ENCODE measurements at regions not wholly inside any gene's neighbourhood (a gene's known extent, or its start where the extent isn't known, plus 50 kb on each side); places are given as distances from the start of the nearest gene placed in this dataset.

DNA sequence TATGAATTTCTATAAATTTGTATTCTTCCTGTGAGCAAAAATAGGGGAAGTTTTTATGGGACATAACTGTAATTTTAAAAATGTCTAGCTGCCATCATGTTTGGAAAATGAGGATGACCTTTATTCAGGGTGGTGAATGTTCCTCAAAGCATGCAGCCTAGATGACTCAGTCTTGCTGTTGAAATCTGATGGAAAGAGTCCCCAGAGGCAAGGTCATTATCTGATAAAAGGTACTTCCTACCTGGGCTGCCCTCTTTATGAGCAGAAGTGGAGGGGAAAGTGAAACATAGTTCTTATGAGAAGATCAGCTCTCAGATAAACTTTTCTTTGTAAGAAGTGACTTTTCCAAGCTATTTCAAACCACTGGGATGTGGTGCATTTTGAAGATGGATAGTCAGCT, 1144.7 kb upstream of the PIK3C3 start:
- DNase-seq (no peak), ATAC-seq (no peak)
- no peak overlapping the region for H3K4me3 Mint-ChIP-seq
- no peaks in the 10 kb centered on the region for H3K36me3 Mint-ChIP-seq (ENCODE audit: low read depth)
- ChIA-PET CTCF (no interaction called here), POLR2A (no interaction called here)
- H3K9me3 Mint-ChIP-seq (ENCODE audit: insufficient read depth), result no peaks in the 10 kb centered on the region
- H3K4me1 Mint-ChIP-seq (ENCODE audit: low read depth), result no peaks in the 10 kb centered on the region
- H3K27ac Mint-ChIP-seq, result no peak overlapping the region
- no peaks in the 10 kb centered on the region for H3K27me3 Mint-ChIP-seq (ENCODE audit: low read depth)

DNA sequence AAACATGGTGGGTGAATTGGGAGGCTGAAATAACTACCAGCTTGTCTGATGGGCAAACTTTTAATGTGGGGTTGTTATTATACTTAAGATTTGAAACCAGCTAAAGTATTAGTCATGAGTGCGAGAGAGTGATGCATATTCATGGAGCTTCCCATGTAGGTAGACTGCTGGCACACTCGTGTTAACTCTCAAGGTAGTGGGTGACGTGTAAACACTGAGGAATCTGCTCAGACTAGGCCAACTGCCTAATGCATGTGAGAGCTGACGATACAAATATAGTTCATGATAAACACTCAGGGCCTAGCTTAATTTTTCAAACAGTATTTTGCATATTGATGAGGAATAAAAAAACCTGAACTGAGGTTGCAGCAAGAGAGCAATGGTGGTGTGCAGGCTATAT, 1165.7 kb upstream of the PIK3C3 start:
- no peak overlapping the region for H3K27ac Mint-ChIP-seq
- H3K4me3 Mint-ChIP-seq, result no peak overlapping the region
- ChIA-PET POLR2A (no interaction called here), CTCF (no interaction called here)
- ATAC-seq (no peak), DNase-seq (no peak)
- H3K4me1 Mint-ChIP-seq (ENCODE audit: low read depth), result no peaks in the 10 kb centered on the region
- H3K27me3 Mint-ChIP-seq (ENCODE audit: low read depth), result no peaks in the 10 kb centered on the region
- no peaks in the 10 kb centered on the region for H3K36me3 Mint-ChIP-seq (ENCODE audit: low read depth)
- peaks cover 6% of the 10 kb centered on the region for H3K9me3 Mint-ChIP-seq (ENCODE audit: insufficient read depth)

DNA sequence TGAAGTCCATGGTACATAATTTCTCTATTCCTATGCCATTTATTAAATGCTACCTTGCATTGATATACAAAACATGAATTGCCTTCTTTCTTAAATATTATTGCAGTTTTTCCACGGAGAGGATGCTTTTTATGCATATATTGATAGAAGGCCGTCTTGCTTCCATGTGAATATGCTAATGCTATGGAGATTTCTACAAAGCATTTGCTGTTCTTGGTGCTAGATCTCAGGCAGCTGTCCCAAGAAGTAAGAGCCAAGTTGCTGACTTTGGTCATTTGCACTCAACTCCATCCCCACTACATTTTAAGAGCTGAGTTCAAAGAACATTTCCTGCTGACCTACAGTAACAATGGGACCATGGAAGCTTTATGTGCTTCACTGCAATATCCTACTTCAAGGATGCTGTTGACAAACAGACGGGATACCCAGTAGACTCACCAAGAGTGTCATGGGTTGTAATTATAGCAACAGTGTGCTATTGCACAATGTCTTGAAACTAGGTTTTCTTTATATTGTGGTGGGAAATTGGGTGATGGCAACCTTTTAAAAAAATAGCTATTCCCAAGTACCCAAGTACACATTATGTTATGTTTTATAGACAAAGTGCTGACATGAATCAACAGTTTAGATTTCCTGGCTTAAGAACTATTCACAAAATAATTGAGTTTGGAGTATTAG, 1172.4 kb upstream of the PIK3C3 start:
- CTCF ChIA-PET, result no interaction called here
- POLR2A ChIA-PET, result no interaction called here
- H3K4me1 Mint-ChIP-seq (ENCODE audit: low read depth), result no peaks in the 10 kb centered on the region
- no peak for DNase-seq
- no peak for ATAC-seq
- peaks cover 14% of the 10 kb centered on the region for H3K9me3 Mint-ChIP-seq (ENCODE audit: insufficient read depth)
- no peaks in the 10 kb centered on the region for H3K36me3 Mint-ChIP-seq (ENCODE audit: low read depth)
- H3K4me3 Mint-ChIP-seq, result no peak overlapping the region
- no peaks in the 10 kb centered on the region for H3K27me3 Mint-ChIP-seq (ENCODE audit: low read depth)
- no peak overlapping the region for H3K27ac Mint-ChIP-seq

DNA sequence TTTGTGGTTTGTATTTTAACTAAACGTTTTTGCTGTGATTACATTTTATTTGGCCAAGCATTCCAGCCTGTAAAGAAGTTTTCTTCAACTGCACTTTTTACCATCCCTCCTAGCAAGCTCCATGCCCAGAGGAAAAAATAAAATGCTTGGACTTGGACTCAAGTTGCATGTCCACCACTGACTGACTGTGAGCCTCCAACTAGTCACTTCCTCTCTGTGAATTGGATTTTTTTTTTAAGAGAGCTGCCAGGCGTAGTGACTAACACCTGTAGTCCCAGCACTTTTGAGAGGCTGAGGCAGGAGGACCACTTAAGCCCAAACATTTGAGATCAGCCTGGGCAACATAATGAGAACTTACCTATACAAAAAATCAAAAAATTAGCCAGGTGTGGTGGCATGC, 1185.2 kb upstream of the PIK3C3 start:
- ChIA-PET CTCF (no interaction called here), POLR2A (no interaction called here)
- ATAC-seq, result no peak
- H3K36me3 Mint-ChIP-seq (ENCODE audit: low read depth), result peaks cover 3% of the 10 kb centered on the region
- no peak overlapping the region for H3K27ac Mint-ChIP-seq
- H3K4me1 Mint-ChIP-seq (ENCODE audit: low read depth), result no peaks in the 10 kb centered on the region
- no peak overlapping the region for H3K4me3 Mint-ChIP-seq
- H3K9me3 Mint-ChIP-seq (ENCODE audit: insufficient read depth), result peaks cover 5% of the 10 kb centered on the region
- no peak for DNase-seq
- no peaks in the 10 kb centered on the region for H3K27me3 Mint-ChIP-seq (ENCODE audit: low read depth)

DNA sequence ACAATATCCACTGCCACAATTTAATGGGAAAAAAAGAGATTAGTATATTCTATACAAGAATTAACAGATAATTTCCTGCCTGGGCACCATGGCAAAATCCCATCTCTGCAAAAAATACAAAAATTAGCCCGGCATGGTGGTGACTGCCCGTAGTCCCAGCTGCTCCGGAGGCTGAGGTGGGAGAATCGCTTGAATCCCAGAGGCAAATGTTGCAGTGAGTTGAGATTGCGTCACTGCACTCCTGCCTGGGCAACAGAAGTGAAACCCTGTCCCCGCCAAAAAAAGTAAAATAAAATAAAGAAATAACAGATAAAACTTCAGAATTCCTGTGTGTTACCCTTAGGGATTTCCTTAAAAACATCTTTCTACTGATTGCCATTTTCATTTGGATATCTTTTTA, 1194.8 kb upstream of the PIK3C3 start:
- no peaks in the 10 kb centered on the region for H3K4me1 Mint-ChIP-seq (ENCODE audit: low read depth)
- POLR2A ChIA-PET, result no interaction called here
- CTCF ChIA-PET, result no interaction called here
- H3K9me3 Mint-ChIP-seq (ENCODE audit: insufficient read depth), result peaks cover 8% of the 10 kb centered on the region
- H3K27ac Mint-ChIP-seq, result no peak overlapping the region
- H3K4me3 Mint-ChIP-seq, result no peak overlapping the region
- DNase-seq, result no peak
- no peak for ATAC-seq
- no peaks in the 10 kb centered on the region for H3K27me3 Mint-ChIP-seq (ENCODE audit: low read depth)
- no peaks in the 10 kb centered on the region for H3K36me3 Mint-ChIP-seq (ENCODE audit: low read depth)

DNA sequence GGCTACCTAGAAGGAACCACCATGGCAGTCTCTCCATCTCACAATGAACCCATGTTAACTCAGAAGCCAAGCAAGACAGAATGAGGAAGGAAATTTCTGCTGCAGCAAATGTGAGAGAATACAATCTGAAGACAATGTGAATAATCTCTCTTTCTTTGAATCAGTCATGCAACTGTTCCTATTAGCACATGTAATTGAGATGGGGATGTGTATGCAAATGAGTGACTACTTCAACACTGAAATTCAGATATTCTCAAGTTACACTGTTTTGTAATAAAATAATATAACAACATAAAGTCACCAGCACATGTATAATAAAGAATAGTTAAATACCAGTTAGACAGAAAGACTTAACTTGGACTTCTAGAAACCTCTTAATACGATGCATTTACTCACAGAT, 1200.6 kb upstream of the PIK3C3 start:
- DNase-seq, result no peak
- ATAC-seq, result no peak
- no peak overlapping the region for H3K27ac Mint-ChIP-seq
- ChIA-PET CTCF (no interaction called here), POLR2A (no interaction called here)
- no peaks in the 10 kb centered on the region for H3K36me3 Mint-ChIP-seq (ENCODE audit: low read depth)
- H3K4me3 Mint-ChIP-seq, result no peak overlapping the region
- H3K9me3 Mint-ChIP-seq (ENCODE audit: insufficient read depth), result peaks cover 8% of the 10 kb centered on the region
- no peaks in the 10 kb centered on the region for H3K4me1 Mint-ChIP-seq (ENCODE audit: low read depth)
- H3K27me3 Mint-ChIP-seq (ENCODE audit: low read depth), result no peaks in the 10 kb centered on the region

DNA sequence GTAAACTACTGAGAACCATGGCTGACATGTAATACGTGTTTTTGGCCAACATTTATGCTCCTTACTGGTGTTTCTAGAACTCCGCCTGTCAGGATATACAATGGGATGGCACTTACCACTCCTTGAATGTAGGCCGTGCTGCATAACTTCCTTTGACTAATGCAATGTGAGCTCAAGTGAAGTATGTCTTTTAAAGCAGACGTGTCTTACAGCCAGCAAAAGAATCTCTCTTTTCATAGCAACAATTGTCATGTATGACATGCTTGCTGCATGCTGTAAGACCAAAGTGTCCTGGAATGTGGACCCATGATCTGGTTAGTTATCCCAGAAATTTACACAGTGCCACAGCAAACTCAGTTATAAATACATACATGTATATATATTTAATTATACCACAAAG, 1202.7 kb upstream of the PIK3C3 start:
- no peaks in the 10 kb centered on the region for H3K36me3 Mint-ChIP-seq (ENCODE audit: low read depth)
- H3K27ac Mint-ChIP-seq, result no peak overlapping the region
- H3K4me1 Mint-ChIP-seq (ENCODE audit: low read depth), result no peaks in the 10 kb centered on the region
- ChIA-PET CTCF (no interaction called here), POLR2A (no interaction called here)
- H3K27me3 Mint-ChIP-seq (ENCODE audit: low read depth), result no peaks in the 10 kb centered on the region
- no peak for DNase-seq
- no peak overlapping the region for H3K4me3 Mint-ChIP-seq
- no peaks in the 10 kb centered on the region for H3K9me3 Mint-ChIP-seq (ENCODE audit: insufficient read depth)
- no peak for ATAC-seq

DNA sequence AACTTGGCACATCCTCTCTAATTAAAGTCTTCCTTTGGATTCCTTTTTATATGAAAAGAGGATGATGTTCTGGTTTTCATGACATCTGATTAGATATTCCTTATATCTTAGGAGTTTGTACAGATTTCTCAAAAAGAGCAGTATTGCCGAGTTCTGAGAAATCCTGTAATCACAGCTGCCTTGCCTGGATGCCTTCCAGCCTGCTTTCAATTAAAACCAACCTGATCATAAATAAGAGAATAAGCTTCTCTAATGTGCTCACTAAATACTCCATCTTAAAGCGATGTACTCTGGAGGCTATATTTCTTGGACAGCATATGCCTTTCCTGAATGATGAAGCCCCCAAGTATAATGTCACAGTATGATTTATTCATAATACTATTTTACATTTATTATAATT, 1203.8 kb upstream of the PIK3C3 start:
- Mint-ChIP-seq H3K9me3 (ENCODE audit: insufficient read depth) (no peaks in the 10 kb centered on the region), H3K27me3 (ENCODE audit: low read depth) (no peaks in the 10 kb centered on the region), H3K27ac (no peak overlapping the region), H3K4me1 (ENCODE audit: low read depth) (no peaks in the 10 kb centered on the region), H3K36me3 (ENCODE audit: low read depth) (no peaks in the 10 kb centered on the region), H3K4me3 (no peak overlapping the region)
- ATAC-seq (no peak), DNase-seq (no peak)
- POLR2A ChIA-PET, result no interaction called here
- CTCF ChIA-PET, result no interaction called here

DNA sequence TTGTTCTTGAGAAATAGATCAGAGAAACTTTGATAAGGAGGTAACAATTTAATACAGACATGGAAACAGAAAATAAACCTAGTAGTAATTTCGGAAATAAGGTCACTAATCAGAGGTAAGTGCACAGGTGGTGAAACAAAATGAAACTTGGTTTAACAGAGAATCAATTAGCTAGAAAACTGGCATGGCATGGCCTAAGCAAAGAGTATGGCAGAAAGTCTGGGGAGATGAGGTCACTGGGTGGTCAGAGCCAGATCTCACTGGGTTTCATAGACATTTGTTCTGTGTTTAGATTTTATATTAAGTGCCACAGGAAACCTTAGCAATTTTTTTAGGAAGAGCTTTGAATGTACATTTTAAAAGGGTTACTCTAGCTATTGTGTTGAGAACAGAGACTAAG, 1216.0 kb upstream of the PIK3C3 start:
- H3K27ac Mint-ChIP-seq, result no peak overlapping the region
- no peaks in the 10 kb centered on the region for H3K4me1 Mint-ChIP-seq (ENCODE audit: low read depth)
- H3K27me3 Mint-ChIP-seq (ENCODE audit: low read depth), result no peaks in the 10 kb centered on the region
- H3K4me3 Mint-ChIP-seq, result no peak overlapping the region
- ATAC-seq (no peak), DNase-seq (no peak)
- H3K9me3 Mint-ChIP-seq (ENCODE audit: insufficient read depth), result peaks cover 21% of the 10 kb centered on the region
- ChIA-PET CTCF (no interaction called here), POLR2A (no interaction called here)
- no peaks in the 10 kb centered on the region for H3K36me3 Mint-ChIP-seq (ENCODE audit: low read depth)

DNA sequence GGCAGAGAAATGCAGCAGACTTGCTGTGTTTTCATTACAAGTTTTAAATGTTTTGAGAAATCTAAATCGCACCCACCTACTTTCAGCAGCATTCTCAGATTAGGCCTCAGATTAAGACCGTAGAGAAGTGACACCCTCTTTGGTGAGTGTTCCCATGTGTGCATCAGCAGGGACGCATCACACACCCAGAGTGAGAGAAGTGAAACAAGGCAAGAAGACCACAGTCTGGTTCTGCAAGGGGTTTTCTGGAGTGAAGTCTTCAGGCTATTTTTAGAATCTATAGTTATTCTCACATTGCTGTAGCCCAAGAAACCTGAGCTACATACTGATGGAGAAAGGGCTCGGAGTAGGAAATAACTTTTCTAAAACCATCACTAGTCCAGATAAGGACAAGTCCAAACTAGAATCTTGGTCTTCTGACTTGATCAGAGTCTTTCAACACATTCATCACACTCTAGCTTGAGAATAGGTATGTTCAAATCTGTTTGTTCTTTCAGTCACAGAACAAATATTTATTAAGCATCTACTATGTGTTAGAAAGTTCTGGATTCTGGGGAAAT, 1216.6 kb upstream of the PIK3C3 start:
- Mint-ChIP-seq H3K27ac (no peak overlapping the region), H3K27me3 (ENCODE audit: low read depth) (no peaks in the 10 kb centered on the region), H3K4me3 (no peak overlapping the region), H3K9me3 (ENCODE audit: insufficient read depth) (peaks cover 21% of the 10 kb centered on the region), H3K4me1 (ENCODE audit: low read depth) (no peaks in the 10 kb centered on the region), H3K36me3 (ENCODE audit: low read depth) (no peaks in the 10 kb centered on the region)
- POLR2A ChIA-PET, result no interaction called here
- DNase-seq, result no peak
- CTCF ChIA-PET, result no interaction called here
- no peak for ATAC-seq

DNA sequence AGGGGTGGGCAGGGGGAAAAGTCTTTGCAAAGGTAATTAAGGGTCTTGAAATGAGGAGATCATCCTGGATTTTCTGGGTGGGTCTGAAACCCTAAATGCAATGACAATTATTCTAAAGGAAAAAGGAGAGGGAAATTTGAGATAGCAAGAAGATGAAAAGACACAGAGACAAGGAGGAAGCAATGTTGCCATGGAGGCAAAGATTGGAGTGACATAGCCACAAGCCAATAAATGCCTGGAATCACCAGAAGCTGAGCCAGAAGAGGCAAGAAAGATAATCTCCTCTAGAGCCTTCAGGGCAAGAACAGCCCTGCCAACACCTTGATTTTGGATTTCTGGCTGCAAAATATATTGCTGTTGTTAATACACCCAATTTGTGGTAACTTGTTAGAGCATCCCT, 1246.3 kb upstream of the PIK3C3 start:
- no peak for DNase-seq
- H3K9me3 Mint-ChIP-seq (ENCODE audit: insufficient read depth), result no peaks in the 10 kb centered on the region
- no peaks in the 10 kb centered on the region for H3K4me1 Mint-ChIP-seq (ENCODE audit: low read depth)
- no peak overlapping the region for H3K4me3 Mint-ChIP-seq
- no peak overlapping the region for H3K27ac Mint-ChIP-seq
- CTCF ChIA-PET, result no interaction called here
- no peaks in the 10 kb centered on the region for H3K36me3 Mint-ChIP-seq (ENCODE audit: low read depth)
- no peak for ATAC-seq
- H3K27me3 Mint-ChIP-seq (ENCODE audit: low read depth), result no peaks in the 10 kb centered on the region
- POLR2A ChIA-PET, result no interaction called here

DNA sequence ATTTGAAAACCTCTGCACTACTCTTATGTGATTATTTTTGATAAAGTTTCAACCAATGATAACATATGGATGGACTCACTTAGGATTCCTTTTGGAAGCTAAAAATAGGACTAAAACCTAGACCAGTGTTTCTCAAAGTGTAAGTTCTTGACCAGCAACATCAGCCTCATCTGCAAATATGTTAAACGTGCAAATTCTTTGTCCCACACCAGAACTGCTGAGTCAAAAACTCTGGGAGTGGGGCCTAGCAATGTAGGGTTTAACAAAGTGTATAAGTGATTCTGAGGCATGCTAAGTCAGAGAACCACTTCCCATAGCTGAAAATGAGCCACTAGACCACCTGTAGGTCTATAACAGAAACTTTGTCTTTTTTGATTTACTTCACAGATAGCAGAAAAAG, 1247.2 kb upstream of the PIK3C3 start:
- Mint-ChIP-seq H3K36me3 (ENCODE audit: low read depth) (no peaks in the 10 kb centered on the region), H3K4me1 (ENCODE audit: low read depth) (no peaks in the 10 kb centered on the region), H3K4me3 (no peak overlapping the region), H3K27ac (no peak overlapping the region), H3K9me3 (ENCODE audit: insufficient read depth) (no peaks in the 10 kb centered on the region), H3K27me3 (ENCODE audit: low read depth) (no peaks in the 10 kb centered on the region)
- ChIA-PET CTCF (no interaction called here), POLR2A (no interaction called here)
- no peak for DNase-seq
- no peak for ATAC-seq

DNA sequence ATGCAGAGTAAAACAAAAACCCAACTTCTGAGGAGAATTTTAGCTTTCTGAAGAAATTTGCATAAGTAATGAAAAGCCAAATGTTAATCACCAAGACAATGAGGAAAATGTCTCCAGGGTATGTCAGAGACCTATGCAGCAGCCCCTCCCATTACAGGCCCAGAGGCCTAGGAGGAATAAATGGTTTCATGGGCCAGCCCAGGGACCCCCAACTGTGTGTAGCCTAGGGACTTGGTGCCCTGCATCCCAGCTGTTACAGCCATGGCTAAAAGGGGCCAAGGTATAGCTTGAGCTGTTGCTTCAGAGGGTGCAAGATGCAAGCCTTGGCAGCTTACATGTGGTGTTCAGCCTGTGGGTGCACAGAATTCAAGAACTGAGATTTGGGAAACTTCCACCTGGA, 1256.9 kb upstream of the PIK3C3 start:
- no peaks in the 10 kb centered on the region for H3K4me1 Mint-ChIP-seq (ENCODE audit: low read depth)
- ATAC-seq, result no peak
- H3K4me3 Mint-ChIP-seq, result no peak overlapping the region
- peaks cover 15% of the 10 kb centered on the region for H3K9me3 Mint-ChIP-seq (ENCODE audit: insufficient read depth)
- no peaks in the 10 kb centered on the region for H3K36me3 Mint-ChIP-seq (ENCODE audit: low read depth)
- H3K27ac Mint-ChIP-seq, result no peak overlapping the region
- CTCF ChIA-PET, result no interaction called here
- DNase-seq, result no peak
- POLR2A ChIA-PET, result no interaction called here
- H3K27me3 Mint-ChIP-seq (ENCODE audit: low read depth), result no peaks in the 10 kb centered on the region
